ENCODE measurements at regions not wholly inside any gene's neighbourhood (a gene's known extent, or its start where the extent isn't known, plus 50 kb on each side); places are given as distances from the start of the nearest gene placed in this dataset.
A peak's percentile ranks its signal among the peaks of the same experiment; 100 is the strongest.
"Not testable (repeated sequence)": the region's sequence is repeated elsewhere in the genome, so short reads cannot be mapped to it uniquely, and the experiment has no call there.

GRCh38 chr2:116517936-116518335 lies 1296.6 kb upstream of the DDX18 start:
- Histone ChIP-seq H3K36me3 (ENCODE audit: control insufficient read depth, insufficient read depth, low read length) (no peaks in the 10 kb centered on the region), H3K4me1 (ENCODE audit: control insufficient read depth, insufficient read depth, low read length) (peaks cover 5% of the 10 kb centered on the region), H3K4me3 (ENCODE audit: low read length) (no peak overlapping the region), H3K27me3 (ENCODE audit: control insufficient read depth, insufficient read depth, low read length, poor library complexity, severe bottlenecking) (no peaks in the 10 kb centered on the region), H3K9ac (ENCODE audit: extremely low read depth, low read length, poor library complexity, severe bottlenecking) (no peak overlapping the region), H3K27ac (ENCODE audit: low read depth, low read length) (no peak overlapping the region), H3K9me3 (ENCODE audit: control insufficient read depth, low read length) (peaks cover 7% of the 10 kb centered on the region)
- Mint-ChIP-seq H3K4me3 (no peak overlapping the region), H3K27me3 (ENCODE audit: insufficient read depth) (no peaks in the 10 kb centered on the region), H3K9me3 (peaks cover 24% of the 10 kb centered on the region), H3K36me3 (ENCODE audit: low read depth) (peaks cover 3% of the 10 kb centered on the region), H3K4me1 (peaks cover 16% of the 10 kb centered on the region), H3K27ac (peak overlapping the region; percentile 40)
- 64% methylated on average over 1 of the region's 1 CpG; no CpG with 5 or more reads in 1 of the 2 experiments for WGBS, 2 experiments (ENCODE audit: insufficient coverage in 1 of 2, insufficient read length in 1 of 2)
- peak; percentile 68 for DNase-seq
- TF ChIP-seq CTCF (conservative IDR thresholded peaks at IDR 0.05), result no peak

GRCh38 chr2:116537811-116538210 lies 1276.7 kb upstream of the DDX18 start:
- Mint-ChIP-seq H3K9me3 (peaks cover 14% of the 10 kb centered on the region), H3K27ac (no peak overlapping the region), H3K36me3 (ENCODE audit: low read depth) (no peaks in the 10 kb centered on the region), H3K4me1 (no peaks in the 10 kb centered on the region), H3K27me3 (ENCODE audit: insufficient read depth) (no peaks in the 10 kb centered on the region), H3K4me3 (no peak overlapping the region)
- Histone ChIP-seq H3K9ac (ENCODE audit: extremely low read depth, low read length, poor library complexity, severe bottlenecking) (no peak overlapping the region), H3K27ac (ENCODE audit: low read depth, low read length) (no peak overlapping the region), H3K4me3 (ENCODE audit: low read length) (no peak overlapping the region), H3K36me3 (ENCODE audit: control insufficient read depth, insufficient read depth, low read length) (no peaks in the 10 kb centered on the region), H3K4me1 (ENCODE audit: control insufficient read depth, insufficient read depth, low read length) (no peaks in the 10 kb centered on the region), H3K9me3 (ENCODE audit: control insufficient read depth, low read length) (peaks cover 13% of the 10 kb centered on the region), H3K27me3 (ENCODE audit: control insufficient read depth, insufficient read depth, low read length, poor library complexity, severe bottlenecking) (no peaks in the 10 kb centered on the region)
- 83% methylated on average over 4 to 5 of the region's 5 CpGs for WGBS, 2 experiments (ENCODE audit: insufficient coverage in 1 of 2, insufficient read length in 1 of 2)
- no peak for TF ChIP-seq CTCF (conservative IDR thresholded peaks at IDR 0.05)
- DNase-seq, result no peak

GRCh38 chr2:116545286-116546068 lies 1269.0 kb upstream of the DDX18 start:
- H3K27me3 ChIP-seq (ENCODE audit: control insufficient read depth, insufficient read depth, low read length, poor library complexity, severe bottlenecking), result no peaks in the 10 kb centered on the region
- no peaks in the 10 kb centered on the region for H3K4me1 Mint-ChIP-seq
- H3K4me3 ChIP-seq (ENCODE audit: low read length), result no peak overlapping the region
- H3K9me3 ChIP-seq (ENCODE audit: control insufficient read depth, low read length), result peaks cover 19% of the 10 kb centered on the region
- H3K4me3 Mint-ChIP-seq, result no peak overlapping the region
- no peak for TF ChIP-seq CTCF (conservative IDR thresholded peaks at IDR 0.05)
- no peaks in the 10 kb centered on the region for H3K27me3 Mint-ChIP-seq (ENCODE audit: insufficient read depth)
- H3K36me3 Mint-ChIP-seq (ENCODE audit: low read depth), result no peaks in the 10 kb centered on the region
- DNase-seq, result no peak
- 80 to 100% methylated on average over 1 to 3 of the region's 3 CpGs for WGBS, 2 experiments (ENCODE audit: insufficient coverage in 1 of 2, insufficient read length in 1 of 2)
- no peak overlapping the region for H3K27ac Mint-ChIP-seq
- peaks cover 19% of the 10 kb centered on the region for H3K9me3 Mint-ChIP-seq
- H3K36me3 ChIP-seq (ENCODE audit: control insufficient read depth, insufficient read depth, low read length), result no peaks in the 10 kb centered on the region
- H3K9ac ChIP-seq (ENCODE audit: extremely low read depth, low read length, poor library complexity, severe bottlenecking), result no peak overlapping the region
- H3K27ac ChIP-seq (ENCODE audit: low read depth, low read length), result no peak overlapping the region
- H3K4me1 ChIP-seq (ENCODE audit: control insufficient read depth, insufficient read depth, low read length), result no peaks in the 10 kb centered on the region

- H3K9me3 ChIP-seq (ENCODE audit: control insufficient read depth, low read length); H3K36me3 Mint-ChIP-seq (ENCODE audit: low read depth); H3K4me1 Mint-ChIP-seq; H3K4me1 ChIP-seq (ENCODE audit: control insufficient read depth, insufficient read depth, low read length); H3K27ac Mint-ChIP-seq; H3K27ac ChIP-seq (ENCODE audit: low read depth, low read length); H3K36me3 ChIP-seq (ENCODE audit: control insufficient read depth, insufficient read depth, low read length); H3K4me3 ChIP-seq (ENCODE audit: low read length); H3K27me3 Mint-ChIP-seq (ENCODE audit: insufficient read depth); H3K4me3 Mint-ChIP-seq; H3K9ac ChIP-seq (ENCODE audit: extremely low read depth, low read length, poor library complexity, severe bottlenecking); H3K27me3 ChIP-seq (ENCODE audit: control insufficient read depth, insufficient read depth, low read length, poor library complexity, severe bottlenecking): not testable (repeated sequence)
- peak; percentile 49 for DNase-seq
- WGBS, 2 experiments (ENCODE audit: insufficient coverage in 1 of 2, insufficient read length in 1 of 2), result 88 to 96% methylated on average over 11 to 20 of the region's 20 CpGs
- peaks cover 15% of the 10 kb centered on the region for H3K9me3 Mint-ChIP-seq
These were observed 1261.6 kb upstream of the DDX18 start for GRCh38 chr2:116552738-116553419.

Measured in endodermal cell (in vitro differentiated cells).